ENCODE measurements at regions not wholly inside any gene's neighbourhood (a gene's known extent, or its start where the extent isn't known, plus 50 kb on each side); places are given as distances from the start of the nearest gene placed in this dataset.

GRCh38 chr14:86683561-86683960 is 1153.6 kb downstream of the FLRT2 start:
- DNase-seq: no peak

GRCh38 chr14:86675059-86675458 is 1145.1 kb downstream of the FLRT2 start:
- no peak for DNase-seq

- no peak for DNase-seq
Measured at GRCh38 chr14:86673523-86673969, 1143.6 kb downstream of the FLRT2 start.

- no peak for DNase-seq
Measured at GRCh38 chr14:86672080-86672479, 1142.1 kb downstream of the FLRT2 start.

GRCh38 chr14:86665975-86666374 is 1136.0 kb downstream of the FLRT2 start:
- DNase-seq: no peak

- DNase-seq: no peak
Measured at GRCh38 chr14:86662334-86662733, 1132.4 kb downstream of the FLRT2 start.

- DNase-seq: peak in 3 of 14 donors; percentile 0 to 2 (median 2)
Measured at GRCh38 chr14:86654558-86655184, 1124.7 kb downstream of the FLRT2 start.

GRCh38 chr14:86652526-86652925 is 1122.6 kb downstream of the FLRT2 start:
- DNase-seq: no peak

- no peak for DNase-seq
Measured at GRCh38 chr14:86646696-86647690, 1117.0 kb downstream of the FLRT2 start.

GRCh38 chr14:86646125-86646524 is 1116.2 kb downstream of the FLRT2 start:
- DNase-seq: no peak

- no peak for DNase-seq
Measured at GRCh38 chr14:86641310-86641709, 1111.4 kb downstream of the FLRT2 start.

- DNase-seq: no peak
Measured at GRCh38 chr14:86640288-86640687, 1110.3 kb downstream of the FLRT2 start.

- DNase-seq: no peak
Measured at GRCh38 chr14:86639666-86640065, 1109.7 kb downstream of the FLRT2 start.

GRCh38 chr14:86639146-86639545 is 1109.2 kb downstream of the FLRT2 start:
- DNase-seq: no peak

GRCh38 chr14:86627080-86627479 is 1097.1 kb downstream of the FLRT2 start:
- no peak for DNase-seq

GRCh38 chr14:86626530-86626929 is 1096.6 kb downstream of the FLRT2 start:
- no peak for DNase-seq

- DNase-seq: no peak
Measured at GRCh38 chr14:86625637-86626036, 1095.7 kb downstream of the FLRT2 start.

- DNase-seq: no peak
Measured at GRCh38 chr14:86619726-86620125, 1089.8 kb downstream of the FLRT2 start.

- no peak for DNase-seq
Measured at GRCh38 chr14:86613786-86614185, 1083.8 kb downstream of the FLRT2 start.

- no peak for DNase-seq
Measured at GRCh38 chr14:86613126-86613525, 1083.2 kb downstream of the FLRT2 start.

- no peak for DNase-seq
Measured at GRCh38 chr14:86604561-86604960, 1074.6 kb downstream of the FLRT2 start.

GRCh38 chr14:86602263-86602662 is 1072.3 kb downstream of the FLRT2 start:
- no peak for DNase-seq

GRCh38 chr14:86601813-86602212 is 1071.9 kb downstream of the FLRT2 start:
- no peak for DNase-seq

GRCh38 chr14:86597279-86597678 is 1067.3 kb downstream of the FLRT2 start:
- DNase-seq: no peak

Data from C1 segment of cervical spinal cord (tissue), 14 donors.